PFSK-1 (cell line): ENCODE measurements at regions not wholly inside any gene's neighbourhood (a gene's known extent, or its start where the extent isn't known, plus 50 kb on each side); places are given as distances from the start of the nearest gene placed in this dataset.

Experiments used
- POLR2AphosphoS5 ChIP-seq: IDR thresholded peaks from 2 replicates; pipeline ENCODE4 v1.6.1; 2012; ENCODE audit warnings: low read depth, mild to moderate bottlenecking, control low read depth, low read length, moderate library complexity
- TF ChIP-seq, protein P1 (sequence below), 2 experiments: IDR thresholded peaks; 2 replicates each; pipeline versions ENCODE4 v1.6.1 to v1.8.0; 2011 to 2012; ENCODE audit warnings: low read depth in 2 of 2, low read length in 2 of 2, control low read depth in 1 of 2, inconsistent platforms in 1 of 2, mild to moderate bottlenecking in 1 of 2, moderate library complexity in 1 of 2; ENCODE audit not compliant: insufficient read depth in 1 of 2

DNA sequence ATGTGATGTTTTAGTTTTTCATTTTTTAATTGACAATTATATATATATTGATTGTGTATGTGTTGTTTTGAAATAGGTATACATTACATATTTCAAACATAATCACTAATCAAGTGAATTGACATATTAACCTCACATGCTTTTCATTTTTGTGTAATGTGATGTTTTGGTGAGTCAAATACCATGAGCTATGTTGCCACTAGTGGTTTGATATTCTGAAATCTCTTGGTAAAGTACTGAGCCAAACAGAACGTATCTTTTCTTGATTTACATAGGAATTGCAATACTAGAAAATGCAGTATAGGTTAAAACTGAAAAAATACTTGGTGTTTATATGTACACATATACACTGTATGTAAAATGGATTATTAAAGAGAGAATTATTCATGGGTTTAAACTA, 65.2 kb upstream of the SIAH1 start:
- TF ChIP-seq, protein P1, sequence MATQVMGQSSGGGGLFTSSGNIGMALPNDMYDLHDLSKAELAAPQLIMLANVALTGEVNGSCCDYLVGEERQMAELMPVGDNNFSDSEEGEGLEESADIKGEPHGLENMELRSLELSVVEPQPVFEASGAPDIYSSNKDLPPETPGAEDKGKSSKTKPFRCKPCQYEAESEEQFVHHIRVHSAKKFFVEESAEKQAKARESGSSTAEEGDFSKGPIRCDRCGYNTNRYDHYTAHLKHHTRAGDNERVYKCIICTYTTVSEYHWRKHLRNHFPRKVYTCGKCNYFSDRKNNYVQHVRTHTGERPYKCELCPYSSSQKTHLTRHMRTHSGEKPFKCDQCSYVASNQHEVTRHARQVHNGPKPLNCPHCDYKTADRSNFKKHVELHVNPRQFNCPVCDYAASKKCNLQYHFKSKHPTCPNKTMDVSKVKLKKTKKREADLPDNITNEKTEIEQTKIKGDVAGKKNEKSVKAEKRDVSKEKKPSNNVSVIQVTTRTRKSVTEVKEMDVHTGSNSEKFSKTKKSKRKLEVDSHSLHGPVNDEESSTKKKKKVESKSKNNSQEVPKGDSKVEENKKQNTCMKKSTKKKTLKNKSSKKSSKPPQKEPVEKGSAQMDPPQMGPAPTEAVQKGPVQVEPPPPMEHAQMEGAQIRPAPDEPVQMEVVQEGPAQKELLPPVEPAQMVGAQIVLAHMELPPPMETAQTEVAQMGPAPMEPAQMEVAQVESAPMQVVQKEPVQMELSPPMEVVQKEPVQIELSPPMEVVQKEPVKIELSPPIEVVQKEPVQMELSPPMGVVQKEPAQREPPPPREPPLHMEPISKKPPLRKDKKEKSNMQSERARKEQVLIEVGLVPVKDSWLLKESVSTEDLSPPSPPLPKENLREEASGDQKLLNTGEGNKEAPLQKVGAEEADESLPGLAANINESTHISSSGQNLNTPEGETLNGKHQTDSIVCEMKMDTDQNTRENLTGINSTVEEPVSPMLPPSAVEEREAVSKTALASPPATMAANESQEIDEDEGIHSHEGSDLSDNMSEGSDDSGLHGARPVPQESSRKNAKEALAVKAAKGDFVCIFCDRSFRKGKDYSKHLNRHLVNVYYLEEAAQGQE (IDR thresholded peaks at IDR 0.05; ENCODE audit: insufficient read depth in 1 of 2, low read depth in 2 of 2, low read length in 2 of 2), result no peak
- TF ChIP-seq POLR2AphosphoS5, result no peak
